Suppressor macrophage treated with lipopolysaccharide for 1 hour (primary cell): ENCODE measurements at regions not wholly inside any gene's neighbourhood (a gene's known extent, or its start where the extent isn't known, plus 50 kb on each side); places are given as distances from the start of the nearest gene placed in this dataset.
"Not testable (repeated sequence)": the region's sequence is repeated elsewhere in the genome, so short reads cannot be mapped to it uniquely, and the experiment has no call there.

ENCODE experiments used
- DNase-seq, 3 donors: peaks; one replicate each; pipeline ENCODE4 v3.0.0-alpha.2; 2020 to 2022

DNA sequence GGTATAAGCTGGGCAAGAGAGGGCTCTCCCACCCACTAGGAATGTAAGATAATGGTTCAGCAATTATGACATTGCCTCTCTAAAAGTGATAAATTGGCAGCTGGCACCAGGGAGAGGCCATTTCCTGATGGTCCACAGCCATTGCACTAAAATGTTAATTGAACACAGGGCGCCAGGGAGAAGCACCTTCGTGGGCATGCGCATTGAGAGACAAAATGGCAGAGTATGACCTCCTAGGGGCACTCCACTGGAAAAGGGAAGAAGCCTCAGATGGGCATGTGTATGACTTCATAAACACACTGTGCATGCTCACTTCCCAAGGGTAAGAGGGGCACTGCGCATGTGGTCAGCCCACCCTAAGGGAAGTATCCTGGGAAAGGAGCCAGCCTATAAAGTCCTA lies 419.2 kb downstream of the AGTPBP1 start:
- DNase-seq: no peak

DNA sequence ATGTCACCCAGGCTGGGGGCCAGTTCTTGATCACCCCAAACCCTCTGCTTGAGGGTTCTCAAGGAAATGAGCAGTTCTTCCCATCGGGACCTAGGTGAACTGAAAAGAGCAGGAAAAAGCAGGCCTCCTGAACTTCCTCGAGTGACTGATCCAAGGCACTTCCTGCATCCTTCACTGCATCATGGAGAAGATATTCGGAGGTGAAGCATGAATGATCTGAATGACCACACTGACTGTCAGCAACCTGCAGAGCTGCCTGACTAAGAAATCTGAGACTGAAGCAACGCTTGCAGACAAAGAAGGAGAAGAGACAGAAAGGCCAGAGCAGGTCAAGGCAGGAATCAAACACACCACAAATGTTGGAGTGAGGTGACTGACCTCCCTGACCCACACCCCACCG lies 420.2 kb downstream of the AGTPBP1 start:
- DNase-seq: no peak

DNA sequence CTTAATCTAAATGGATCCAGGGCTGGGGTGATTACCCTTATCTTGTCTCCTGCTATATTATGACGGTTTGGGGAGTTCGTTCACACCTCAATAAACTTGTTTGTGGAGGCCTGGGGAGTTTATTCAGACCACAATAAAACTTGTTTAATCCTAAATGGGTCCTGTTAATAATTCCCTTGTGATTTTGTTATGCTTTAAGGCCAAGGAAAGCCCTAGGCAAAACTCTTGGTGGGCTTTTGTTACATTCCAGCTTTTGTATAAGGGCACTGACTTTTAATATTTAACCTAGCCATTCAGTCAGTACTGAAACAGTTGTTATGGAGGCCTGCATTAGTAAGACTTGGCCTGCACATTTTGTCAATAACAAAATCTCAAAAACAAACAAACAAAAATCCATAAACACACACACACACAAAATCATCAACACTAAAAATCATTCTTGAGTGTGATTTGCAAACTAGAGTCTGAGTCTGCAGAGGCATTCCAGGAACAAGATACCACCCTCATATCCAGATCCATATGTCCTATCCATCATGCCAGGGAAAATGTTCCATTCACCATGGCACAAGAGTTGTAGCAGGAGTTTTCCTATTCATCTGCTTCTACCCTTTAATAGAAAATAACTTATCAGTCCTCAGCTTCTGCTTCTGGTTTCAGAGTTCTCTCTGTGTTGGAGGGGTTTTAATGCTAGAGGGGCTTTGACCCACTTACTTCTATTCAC lies 421.7 kb downstream of the AGTPBP1 start:
- no peak for DNase-seq

DNA sequence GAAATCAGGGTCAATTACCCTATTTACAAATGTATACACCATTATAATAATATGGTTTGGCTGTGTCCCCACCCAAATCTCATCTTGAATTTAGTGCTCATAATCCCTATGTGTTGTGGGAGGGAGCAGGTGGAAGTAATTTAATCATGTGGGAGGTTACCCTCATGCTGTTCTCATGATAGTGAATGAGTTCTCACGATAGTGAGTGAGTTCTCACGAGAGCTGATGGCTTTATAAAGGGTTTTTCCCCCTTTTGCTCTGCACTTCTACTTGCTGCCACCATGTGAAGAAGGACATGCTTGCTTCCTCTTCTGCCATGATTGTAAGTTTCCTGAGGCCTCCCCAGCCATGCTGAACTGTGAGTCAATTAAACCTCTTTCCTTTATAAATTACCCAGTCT lies 426.2 kb downstream of the AGTPBP1 start:
- not testable (repeated sequence) for DNase-seq

DNA sequence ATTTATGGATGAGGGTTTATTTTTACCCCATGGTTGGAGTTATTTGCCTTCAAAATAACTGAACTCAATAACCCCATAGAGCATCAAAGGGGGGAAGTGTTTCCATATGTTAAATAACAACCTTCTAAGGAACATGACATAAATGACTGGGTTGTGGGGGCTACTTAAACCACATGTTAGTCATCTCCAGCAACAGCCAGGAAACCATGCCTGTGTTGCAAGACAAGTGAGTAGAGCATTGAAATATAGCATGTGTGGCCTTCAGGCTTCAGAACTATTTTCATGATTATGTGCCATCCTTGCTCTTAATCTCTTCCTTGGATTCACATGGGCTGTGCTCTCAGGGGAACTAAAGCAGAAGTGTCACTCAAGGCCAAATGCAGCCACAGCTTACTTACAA lies 431.2 kb downstream of the AGTPBP1 start:
- no peak for DNase-seq

DNA sequence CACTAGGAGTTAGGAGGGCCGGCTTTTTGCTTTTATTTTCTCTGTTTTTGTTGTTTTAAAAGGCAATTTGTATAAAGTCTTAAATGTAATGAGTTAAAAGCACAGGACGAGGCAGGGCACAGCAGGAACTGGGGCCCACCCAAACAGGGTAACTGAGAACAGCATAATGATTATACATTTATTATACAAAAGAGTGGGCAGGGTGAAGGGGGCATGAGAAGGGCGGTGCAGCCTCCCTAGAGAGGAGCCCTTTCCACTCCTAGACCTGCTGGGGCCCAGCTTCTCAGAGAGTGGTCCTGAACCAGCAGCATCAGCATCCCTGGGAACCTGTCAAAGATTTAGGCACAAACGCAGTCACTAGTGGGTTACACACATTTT lies 438.0 kb downstream of the AGTPBP1 start:
- DNase-seq: no peak

DNA sequence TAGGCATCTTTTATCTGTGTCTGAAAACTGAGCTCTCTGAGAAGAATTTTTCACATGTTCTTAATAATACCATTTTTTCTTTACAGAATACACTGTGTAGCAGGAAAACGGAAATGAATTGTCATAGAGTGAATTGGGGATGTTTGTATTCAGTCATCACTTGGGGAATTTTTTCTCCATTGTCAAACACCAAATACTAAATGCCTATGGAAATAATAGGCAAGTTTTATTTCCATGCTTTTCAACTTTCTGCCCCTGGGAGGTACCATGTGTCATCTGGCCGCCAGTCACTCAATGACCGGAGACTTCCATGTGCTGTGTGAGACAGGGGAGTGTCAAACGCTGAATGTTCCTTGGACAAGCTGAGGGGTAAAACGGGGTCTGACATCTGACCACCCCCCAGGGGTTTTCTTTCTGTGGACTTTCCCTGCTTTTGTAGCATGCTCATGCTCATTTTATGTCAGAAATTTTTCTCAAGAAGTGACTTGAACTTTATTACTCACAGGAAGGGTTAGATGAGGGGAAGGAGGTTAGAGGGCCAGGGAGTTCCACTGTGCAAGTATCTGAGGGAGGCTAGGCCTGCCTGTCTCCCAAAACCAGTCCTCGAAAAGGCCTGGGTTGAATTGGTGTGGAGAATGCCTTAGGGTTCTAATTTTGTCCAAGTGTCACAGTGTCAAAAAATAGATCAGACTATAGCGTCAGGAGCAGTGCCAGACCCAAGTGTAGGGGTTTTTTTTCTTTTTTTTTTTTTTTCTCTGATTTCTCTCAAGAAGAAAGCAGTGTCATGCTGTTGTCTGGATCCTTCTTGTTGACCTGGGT lies 438.6 kb downstream of the AGTPBP1 start:
- DNase-seq: no peak

DNA sequence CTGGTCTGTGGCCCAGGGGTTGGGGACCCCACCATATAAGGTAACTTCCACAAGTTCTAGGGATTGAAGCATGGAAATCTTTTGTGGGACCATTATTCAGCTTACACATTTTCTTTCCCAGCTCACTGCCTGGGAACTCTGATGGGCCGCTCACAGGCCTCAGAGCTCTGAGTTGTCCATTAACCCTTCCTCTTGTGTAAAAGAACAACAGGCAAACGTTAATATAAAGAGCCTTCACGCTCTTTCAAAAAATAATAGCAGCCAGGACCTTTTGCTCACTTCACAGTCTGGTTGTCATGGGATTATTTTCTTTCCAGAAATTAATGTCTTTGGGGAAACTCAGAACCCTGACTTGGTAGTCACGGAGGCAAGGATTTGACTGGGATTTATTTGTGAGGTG lies 443.3 kb downstream of the AGTPBP1 start:
- DNase-seq: no peak

DNA sequence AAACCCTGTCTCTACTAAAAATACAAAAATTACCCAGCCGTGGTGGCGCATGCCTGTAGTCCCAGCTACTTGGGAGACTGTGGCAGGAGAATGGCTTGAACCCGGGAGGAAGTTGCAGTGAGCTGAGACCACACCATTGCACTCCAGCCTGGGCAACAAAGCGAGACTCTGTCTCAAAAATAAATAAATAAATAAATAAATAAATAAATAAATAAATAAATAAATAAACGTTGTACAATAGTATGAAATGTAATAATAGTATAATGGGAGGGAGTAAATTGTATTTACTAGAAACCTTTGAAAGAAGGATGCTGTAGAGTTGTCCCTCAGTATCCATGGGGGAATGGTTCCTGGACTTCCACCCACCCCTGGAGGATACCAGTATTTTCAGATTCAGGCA lies 446.5 kb downstream of the AGTPBP1 start:
- DNase-seq: not testable (repeated sequence)

DNA sequence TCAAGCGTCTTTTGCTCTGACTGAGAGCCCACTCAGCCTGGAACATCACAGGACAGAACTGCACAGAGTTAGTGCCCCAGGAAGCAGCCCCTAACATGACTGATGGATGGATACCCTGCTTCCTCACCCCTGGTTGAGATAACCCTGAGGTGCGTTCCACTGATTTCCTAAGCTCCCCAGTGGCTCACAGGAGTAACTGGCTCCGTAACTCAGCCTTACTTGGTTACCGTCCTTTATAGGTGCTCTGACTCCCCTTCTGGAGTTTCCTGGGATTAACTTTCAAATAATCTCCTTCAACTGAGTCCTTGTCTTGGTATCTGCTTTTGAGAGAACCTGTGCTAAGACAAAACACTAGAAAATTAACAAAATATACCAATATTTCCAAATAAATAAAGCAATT lies 449.5 kb downstream of the AGTPBP1 start:
- DNase-seq: no peak

DNA sequence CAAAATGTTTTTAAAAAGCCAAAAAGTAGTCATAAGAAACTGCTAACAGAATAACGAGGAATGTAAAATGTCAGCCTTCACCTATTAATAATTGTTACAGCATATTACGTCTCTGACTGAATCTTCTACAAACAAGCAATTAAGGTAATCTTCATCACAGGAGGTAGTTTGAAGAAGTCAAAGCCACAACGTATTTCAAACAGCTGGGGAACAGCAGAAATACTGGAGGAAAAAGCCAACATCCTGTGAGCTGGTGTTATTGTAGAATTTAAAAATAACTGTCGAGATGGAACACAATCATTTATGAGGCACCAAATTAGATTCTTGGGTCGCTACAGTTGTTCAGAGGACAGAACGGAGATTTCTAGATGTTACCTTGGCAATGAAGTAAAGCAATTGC lies 450.5 kb downstream of the AGTPBP1 start:
- DNase-seq: no peak

DNA sequence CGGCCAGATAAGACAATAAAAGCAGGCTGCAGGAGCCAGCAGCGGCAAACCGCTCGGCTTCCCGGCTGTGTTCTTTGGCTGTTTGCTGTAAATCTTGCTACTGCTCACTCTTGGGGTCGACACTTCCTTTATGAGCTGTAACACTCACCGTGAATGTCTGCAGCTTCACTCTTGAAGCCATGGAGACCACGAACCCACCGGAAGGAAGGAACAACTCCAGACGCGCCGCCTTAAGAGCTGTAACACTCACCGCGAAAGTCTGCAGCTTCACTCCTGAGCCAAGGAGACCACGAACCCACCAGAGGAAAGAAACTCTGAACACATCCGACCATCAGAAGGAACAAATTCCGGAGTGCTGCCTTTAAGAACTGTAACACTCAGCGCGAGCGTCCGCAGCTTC lies 451.7 kb downstream of the AGTPBP1 start:
- DNase-seq: no peak

DNA sequence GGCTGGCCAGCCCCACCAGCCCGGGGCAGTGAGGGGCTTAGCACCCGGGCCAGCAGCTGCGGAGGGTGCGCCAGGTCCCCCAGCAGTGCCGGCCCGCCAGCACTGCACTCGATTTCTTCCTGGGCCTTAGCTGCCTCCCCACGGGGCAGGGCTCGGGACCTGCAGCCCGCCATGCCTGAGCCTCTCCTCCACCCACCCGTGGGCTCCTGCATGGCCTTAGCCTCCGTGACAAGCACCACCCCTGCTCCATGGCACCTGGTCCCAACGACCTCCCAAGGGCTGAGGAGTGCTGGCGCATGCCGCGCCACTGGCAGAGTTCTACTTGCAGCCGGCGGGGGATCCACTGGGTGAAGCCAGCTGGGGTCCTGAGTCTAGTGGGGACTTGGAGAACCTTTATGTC lies 452.6 kb downstream of the AGTPBP1 start:
- DNase-seq: no peak

DNA sequence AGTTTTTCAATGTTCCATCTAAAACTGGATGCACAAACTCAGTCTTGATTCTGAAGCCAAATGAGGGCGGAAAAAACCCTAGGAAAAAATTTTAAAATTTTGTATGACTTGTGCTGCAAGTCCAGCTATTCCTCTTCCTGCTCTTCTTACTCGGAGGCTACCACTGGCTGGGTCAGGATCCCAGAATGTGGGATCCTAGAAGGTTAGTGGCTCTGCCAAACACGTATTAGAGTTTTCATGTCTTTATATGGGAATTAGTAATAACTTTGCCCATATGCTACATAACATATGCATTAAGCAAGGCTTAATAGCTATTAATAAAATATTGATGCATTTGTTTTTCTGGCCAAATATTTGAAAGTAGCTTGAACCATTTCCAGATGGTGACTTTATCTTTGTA lies 458.3 kb downstream of the AGTPBP1 start:
- DNase-seq: no peak

DNA sequence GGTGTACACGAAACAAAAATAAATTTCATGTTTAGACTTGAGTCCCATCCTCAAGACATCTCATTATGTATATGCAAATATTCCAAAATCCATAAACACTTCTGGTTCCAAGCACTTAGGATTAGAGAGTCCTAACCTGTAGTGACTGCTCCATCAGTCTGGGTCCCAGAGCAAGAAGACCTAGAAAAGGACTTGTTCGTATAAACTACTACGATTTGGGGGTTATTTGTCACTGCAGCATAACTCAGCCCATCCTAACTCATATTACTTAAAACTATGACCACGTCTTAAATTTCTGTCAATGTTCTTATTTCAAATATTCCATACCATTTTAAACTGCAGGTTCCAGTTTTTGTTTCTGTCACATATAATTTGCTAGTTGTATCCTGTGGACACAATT lies 463.0 kb downstream of the AGTPBP1 start:
- DNase-seq: no peak

DNA sequence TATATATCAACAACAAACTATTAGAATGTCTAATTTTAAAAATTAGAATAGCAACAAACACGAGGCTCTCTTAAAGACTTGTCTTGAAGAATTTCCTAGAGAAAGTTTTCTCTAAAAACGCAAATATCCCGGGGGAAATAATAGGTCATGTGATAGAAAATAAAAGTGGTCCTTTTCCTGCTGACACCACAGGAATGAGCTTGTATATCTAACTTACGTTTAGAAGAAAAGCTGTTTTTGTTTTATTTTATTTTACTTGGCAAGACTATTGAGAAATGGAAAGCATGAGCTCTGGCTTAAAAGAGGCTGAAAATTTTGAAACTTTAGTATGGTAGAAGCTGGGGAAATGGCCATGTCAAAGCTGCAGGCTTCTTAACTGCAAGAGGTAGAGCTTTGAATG lies 465.0 kb downstream of the AGTPBP1 start:
- no peak for DNase-seq

DNA sequence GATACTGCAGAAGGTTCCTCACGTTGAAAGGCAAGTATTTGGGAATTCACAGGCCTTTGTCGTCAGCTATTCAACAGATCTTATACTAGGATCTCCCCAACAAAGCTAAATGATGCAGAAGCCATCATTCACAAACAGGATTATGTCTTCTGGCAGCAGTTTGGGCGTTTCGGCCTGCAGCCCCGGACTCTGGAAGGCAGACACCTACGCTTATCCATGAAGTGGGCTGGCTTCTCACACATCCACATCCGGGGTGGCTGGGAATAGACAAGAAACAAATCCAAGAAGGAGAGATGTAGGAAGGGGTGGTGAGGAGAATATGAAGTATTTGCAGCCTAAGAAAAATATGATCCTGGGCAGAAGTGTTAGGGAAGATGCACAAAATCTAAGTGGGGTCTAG lies 471.9 kb downstream of the AGTPBP1 start:
- DNase-seq: no peak

DNA sequence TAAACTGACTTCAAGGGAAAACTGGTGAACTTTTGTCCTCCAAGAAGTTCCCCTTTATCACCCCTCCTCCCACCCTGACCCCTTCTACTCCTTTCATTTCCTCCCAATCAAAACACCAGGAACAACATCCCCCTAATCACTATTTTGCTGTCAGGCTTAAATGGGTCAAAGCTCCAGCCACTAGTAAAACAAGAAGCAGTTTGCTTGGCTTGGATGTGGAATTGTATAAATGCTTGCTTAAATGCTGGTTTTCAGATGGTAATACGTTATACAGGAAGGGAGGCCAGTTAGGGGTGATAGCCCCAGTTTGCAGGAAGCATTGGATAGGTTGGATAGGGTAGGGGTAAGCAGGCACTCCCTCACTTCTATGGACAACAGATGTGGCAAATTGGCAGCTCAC lies 473.6 kb downstream of the AGTPBP1 start:
- no peak for DNase-seq

DNA sequence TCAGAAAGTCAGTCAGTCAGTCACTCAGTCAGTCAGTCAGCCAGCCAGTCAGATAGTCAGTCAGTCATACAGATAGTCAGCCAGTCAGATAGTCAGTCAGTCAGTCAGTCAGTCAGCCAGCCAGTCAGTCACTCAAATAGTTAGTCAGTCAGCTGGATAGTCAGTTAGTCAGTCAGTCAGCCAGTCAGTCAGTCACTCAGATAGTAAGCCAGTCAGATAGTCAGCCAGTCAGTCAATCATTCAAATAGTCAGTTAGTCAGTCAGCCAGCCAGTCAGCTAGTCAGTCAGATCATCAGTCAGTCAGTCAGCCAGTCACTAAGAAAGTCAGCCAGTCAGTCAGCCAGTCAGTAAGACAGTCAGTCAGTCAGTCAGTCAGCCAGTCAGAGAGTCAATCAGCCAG lies 477.1 kb downstream of the AGTPBP1 start:
- no peak for DNase-seq

DNA sequence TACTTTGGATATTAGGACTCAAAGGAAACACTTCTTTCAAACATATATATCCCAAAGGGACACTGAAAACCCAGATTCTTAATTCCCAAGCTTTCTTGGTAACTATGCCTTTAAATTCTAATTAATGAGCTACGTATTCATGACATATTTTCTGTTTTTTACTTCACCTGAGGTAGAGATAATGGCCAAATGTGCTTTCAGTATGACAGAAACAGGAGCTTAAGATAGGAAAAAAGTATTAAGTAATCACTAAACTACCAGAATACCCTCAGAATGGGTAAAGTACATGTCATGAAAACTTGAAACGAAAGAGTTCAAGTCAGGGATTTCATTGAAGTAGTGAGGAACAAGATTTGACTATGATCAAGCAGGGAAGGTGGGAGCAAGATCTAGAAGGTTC lies 478.5 kb downstream of the AGTPBP1 start:
- DNase-seq: no peak

DNA sequence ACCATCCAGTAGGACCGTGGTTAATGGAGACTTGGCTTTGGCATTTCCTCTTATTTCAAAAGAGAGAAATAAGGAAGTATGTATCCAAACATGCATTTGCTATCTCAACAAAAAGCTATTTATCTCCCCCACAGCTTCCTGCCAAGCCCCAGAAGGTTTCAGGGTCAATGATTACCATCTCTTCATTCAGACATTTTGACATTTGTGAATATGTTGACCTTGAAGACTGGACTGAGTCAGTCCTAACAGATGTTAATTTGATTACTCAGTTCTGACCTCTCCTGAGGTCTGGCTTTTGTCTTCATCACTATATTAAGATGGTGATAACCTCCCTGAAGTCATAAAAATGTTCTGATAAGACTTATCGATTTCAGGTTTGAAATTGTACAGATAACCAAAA lies 479.4 kb downstream of the AGTPBP1 start:
- DNase-seq: no peak

DNA sequence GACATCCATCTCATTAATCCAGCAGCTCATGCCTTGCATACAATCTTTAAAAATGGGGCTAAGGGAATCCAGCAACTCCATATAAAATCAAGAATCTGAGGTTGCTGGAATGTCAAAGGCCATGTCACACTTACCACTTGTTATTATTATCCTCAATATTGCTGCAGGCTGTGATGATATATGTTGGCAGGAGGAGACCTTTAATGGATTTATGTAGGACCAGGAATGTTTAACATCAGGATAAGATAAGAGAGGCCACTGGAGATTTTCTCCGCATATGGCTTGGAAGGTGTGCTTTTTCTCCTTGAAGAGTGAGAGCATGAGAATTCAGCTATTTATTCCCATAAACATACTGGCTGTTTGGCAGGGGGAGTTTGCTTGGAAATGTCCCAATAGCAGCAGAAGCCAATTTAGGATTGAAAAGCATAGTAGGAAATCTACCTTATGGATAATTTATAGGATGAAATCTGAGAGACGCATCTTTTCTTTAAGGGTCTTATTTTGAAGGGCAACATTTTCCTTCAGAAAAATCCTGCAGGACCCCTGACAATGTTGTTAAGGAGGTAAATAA lies 481.4 kb downstream of the AGTPBP1 start:
- no peak for DNase-seq

DNA sequence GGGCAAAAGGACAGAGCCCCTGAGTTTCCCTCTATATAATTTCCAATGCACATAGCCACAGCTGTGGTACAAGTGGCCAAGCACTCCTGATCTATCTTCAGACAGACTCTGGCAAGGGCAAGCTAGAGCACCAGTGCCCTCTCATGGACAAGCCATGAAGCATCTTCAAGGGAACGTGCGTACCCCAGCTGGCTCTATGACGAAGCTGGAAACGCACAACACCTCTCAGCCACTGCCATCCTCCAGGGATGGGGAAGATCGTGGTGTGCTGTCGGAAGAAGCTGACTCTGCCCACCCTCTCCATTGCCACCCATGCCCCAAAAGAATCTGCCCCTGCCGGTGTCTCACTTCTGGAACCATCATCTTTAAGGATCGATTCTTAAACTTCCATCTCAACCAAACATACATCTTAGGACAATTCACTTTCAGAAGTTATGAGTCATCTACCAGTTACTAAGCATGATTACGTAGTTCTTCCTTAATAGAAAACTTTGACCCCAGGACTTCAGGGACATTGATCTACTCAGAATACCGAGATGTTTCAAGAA lies 482.9 kb downstream of the AGTPBP1 start:
- DNase-seq: peak; percentile 1 to 21 (median 6)

DNA sequence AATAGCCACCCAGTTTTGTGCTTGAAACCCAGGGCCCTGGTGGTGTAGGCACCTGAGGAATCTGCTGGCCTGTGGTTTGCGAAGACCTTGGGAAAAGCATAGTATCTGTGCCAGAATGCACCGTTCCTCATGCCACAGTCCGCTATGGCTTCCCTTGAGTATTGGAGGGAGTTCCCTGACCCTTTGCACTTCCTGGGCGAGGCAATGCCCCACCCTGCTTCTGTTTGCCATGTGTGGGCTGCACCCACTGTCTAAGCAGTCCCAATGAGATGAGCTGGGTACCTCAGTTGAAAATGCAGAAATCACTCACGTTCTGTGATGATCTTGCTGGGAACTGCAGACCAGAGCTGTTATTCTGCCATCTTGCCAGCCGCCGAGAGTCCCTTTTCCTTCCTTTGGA lies 483.5 kb downstream of the AGTPBP1 start:
- no peak for DNase-seq
